Testis (tissue), 2 donors: ENCODE measurements at regions not wholly inside any gene's neighbourhood (a gene's known extent, or its start where the extent isn't known, plus 50 kb on each side); places are given as distances from the start of the nearest gene placed in this dataset.

Experiments used
- DNase-seq: peaks from one replicate; pipeline ENCODE4 v3.0.0-alpha.2; 2019
- H3K27ac ChIP-seq, 2 donors: fragments of 200-600 bp; sonication (generic); one replicate each; pipeline ENCODE4 v1.5.1; 2019
- H3K27me3 ChIP-seq: fragments of 200-600 bp; sonication (generic); one replicate; pipeline ENCODE4 v1.5.1; 2019
- H3K36me3 ChIP-seq: fragments of 200-600 bp; sonication (generic); one replicate; pipeline ENCODE4 v1.5.1; 2017; ENCODE audit warnings: low read depth; ENCODE audit errors: missing control alignments
- H3K4me1 ChIP-seq: fragments of 200-600 bp; sonication (generic); one replicate; pipeline ENCODE4 v1.5.1; 2019
- H3K4me3 ChIP-seq, 2 donors: fragments of 200-600 bp; sonication (generic); one replicate each; pipeline ENCODE4 v1.5.1; 2017 to 2019
- H3K9me3 ChIP-seq: fragments of 200-600 bp; sonication (generic); one replicate; pipeline ENCODE4 v1.5.1; 2017
- POLR2A ChIP-seq: fragments of 450-650 bp; IDR thresholded peaks from one replicate; pipeline ENCODE4 v1.6.1; 2017; ENCODE audit warnings: antibody characterized with exemption, mild to moderate bottlenecking, moderate library complexity
- WGBS, 2 donors: methylation state at CpG; one replicate each; pipeline ENCODE4 v1.1.5; 2018; 5-methylcytosine and 5-hydroxymethylcytosine counted together
- intact Hi-C: fragments of 100-400 bp; cut with DNase I; formaldehyde crosslinking; loops from one replicate; pipeline ENCODE4 v1.15.1; 2023; ENCODE audit warnings: low total_unique reads
- TF ChIP-seq, protein P1 (sequence below), 3 experiments: fragments of 450-650 bp in 2 of 3; fragments of 200-600 bp in 1 of 3; sonication (generic) in 1 of 3; IDR thresholded peaks; one replicate each; pipeline ENCODE4 v1.5.1; 2016 to 2019; ENCODE audit warnings: antibody characterized with exemption in 3 of 3, mild to moderate bottlenecking in 2 of 3, moderate library complexity in 1 of 3

DNA sequence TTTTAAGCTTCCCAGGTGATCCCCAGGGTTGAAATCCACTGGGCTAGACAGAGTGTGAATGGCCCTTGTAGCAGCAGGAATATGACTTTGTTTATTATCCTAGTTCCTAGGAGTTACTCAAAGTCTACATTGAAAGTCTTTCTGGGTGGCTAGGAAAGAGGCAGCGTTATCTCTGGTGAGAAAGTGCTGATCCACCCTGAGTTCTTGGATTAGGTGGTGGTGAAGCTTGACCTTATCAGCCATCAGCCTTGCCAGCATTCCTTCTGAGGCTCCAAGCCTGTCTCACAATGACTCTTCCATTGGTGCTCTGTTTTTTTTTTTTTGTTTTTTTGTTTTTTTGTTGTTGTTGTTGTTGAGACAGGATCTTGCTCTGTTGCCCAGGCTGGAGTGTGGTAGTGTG is 83.1 kb upstream of the CLCN4 start:
- H3K9me3 ChIP-seq: no peaks in the 10 kb centered on the region
- H3K4me3 ChIP-seq: no peak overlapping the region
- 83 to 86% methylated on average over 1 of the region's 1 CpG for WGBS, 2 donors
- no peaks in the 10 kb centered on the region for H3K27me3 ChIP-seq
- H3K27ac ChIP-seq: no peak overlapping the region
- DNase-seq: no peak
- TF ChIP-seq POLR2A: no peak
- TF ChIP-seq, protein P1, sequence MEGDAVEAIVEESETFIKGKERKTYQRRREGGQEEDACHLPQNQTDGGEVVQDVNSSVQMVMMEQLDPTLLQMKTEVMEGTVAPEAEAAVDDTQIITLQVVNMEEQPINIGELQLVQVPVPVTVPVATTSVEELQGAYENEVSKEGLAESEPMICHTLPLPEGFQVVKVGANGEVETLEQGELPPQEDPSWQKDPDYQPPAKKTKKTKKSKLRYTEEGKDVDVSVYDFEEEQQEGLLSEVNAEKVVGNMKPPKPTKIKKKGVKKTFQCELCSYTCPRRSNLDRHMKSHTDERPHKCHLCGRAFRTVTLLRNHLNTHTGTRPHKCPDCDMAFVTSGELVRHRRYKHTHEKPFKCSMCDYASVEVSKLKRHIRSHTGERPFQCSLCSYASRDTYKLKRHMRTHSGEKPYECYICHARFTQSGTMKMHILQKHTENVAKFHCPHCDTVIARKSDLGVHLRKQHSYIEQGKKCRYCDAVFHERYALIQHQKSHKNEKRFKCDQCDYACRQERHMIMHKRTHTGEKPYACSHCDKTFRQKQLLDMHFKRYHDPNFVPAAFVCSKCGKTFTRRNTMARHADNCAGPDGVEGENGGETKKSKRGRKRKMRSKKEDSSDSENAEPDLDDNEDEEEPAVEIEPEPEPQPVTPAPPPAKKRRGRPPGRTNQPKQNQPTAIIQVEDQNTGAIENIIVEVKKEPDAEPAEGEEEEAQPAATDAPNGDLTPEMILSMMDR (IDR thresholded peaks at IDR 0.05): no peak
- intact Hi-C loops: no loop called here
- H3K4me1 ChIP-seq: no peaks in the 10 kb centered on the region
- no peaks in the 10 kb centered on the region for H3K36me3 ChIP-seq

DNA sequence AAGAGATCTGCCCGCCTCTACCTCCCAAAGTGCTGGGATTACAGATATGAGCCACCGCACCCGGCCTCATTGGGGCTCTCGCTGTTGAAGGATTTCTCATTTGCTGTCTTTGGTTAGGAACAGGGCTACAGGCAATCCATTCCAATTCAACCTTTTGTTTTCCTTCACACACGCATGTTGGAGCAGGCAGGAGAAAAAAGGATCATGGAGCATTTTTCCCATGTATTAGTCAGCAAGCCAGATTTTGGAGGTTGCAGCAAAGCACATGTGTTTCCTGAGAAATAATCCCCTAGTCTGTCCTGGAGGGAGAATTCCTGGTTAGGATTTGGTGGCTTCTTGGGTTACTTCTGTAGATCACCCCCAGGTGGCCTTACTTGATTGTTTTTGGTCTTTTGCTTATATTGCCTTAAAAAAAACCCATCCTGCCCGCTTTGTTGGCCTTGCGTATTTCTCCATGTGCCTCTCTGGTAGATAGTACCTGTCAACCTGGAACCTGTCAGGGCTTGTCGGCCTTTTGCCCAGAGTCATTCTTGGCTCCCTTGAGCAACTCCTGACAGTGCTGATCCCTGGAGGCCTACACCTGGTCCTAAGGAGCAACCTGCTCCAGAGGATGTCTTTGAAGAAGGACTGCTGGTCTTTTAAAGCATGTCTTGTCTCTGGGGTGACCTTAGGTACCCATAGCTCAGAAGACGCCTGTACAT is 82.4 kb upstream of the CLCN4 start:
- TF ChIP-seq, protein P1 (IDR thresholded peaks at IDR 0.05): no peak
- no peak for TF ChIP-seq POLR2A
- WGBS, 2 donors: 84 to 94% methylated on average over 4 to 9 of the region's 9 CpGs
- Histone ChIP-seq H3K36me3 (no peaks in the 10 kb centered on the region), H3K27ac (no peak overlapping the region), H3K4me1 (no peaks in the 10 kb centered on the region), H3K9me3 (no peaks in the 10 kb centered on the region), H3K4me3 (no peak overlapping the region), H3K27me3 (no peaks in the 10 kb centered on the region)
- no peak for DNase-seq
- intact Hi-C loops: no loop called here

DNA sequence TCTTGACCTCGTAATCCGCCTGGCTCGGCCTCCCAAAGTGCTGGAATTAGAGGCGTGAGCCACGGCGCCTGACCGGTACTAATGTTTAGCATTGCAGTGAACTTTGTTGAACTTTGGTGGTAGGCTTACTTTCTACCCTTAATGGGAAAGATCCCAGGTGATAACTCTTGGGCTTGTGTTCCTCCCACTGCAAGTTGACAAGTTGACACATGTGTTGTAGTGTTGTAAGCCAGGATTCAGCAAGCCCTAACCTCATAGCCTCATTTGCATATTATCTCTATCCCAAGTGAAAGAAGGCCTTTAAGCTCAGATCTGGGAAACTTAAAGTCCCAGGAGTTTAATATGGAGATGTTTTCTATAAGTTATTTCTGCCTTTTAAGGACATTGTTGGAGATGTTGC is 80.0 kb upstream of the CLCN4 start:
- Histone ChIP-seq H3K27me3 (no peaks in the 10 kb centered on the region), H3K27ac (no peak overlapping the region), H3K4me1 (no peaks in the 10 kb centered on the region), H3K4me3 (no peak overlapping the region), H3K36me3 (no peaks in the 10 kb centered on the region), H3K9me3 (no peaks in the 10 kb centered on the region)
- intact Hi-C loops: no loop called here
- no peak for DNase-seq
- WGBS, 2 donors: 93 to 98% methylated on average over 7 of the region's 7 CpGs
- no peak for TF ChIP-seq POLR2A
- TF ChIP-seq, protein P1 (IDR thresholded peaks at IDR 0.05): no peak

DNA sequence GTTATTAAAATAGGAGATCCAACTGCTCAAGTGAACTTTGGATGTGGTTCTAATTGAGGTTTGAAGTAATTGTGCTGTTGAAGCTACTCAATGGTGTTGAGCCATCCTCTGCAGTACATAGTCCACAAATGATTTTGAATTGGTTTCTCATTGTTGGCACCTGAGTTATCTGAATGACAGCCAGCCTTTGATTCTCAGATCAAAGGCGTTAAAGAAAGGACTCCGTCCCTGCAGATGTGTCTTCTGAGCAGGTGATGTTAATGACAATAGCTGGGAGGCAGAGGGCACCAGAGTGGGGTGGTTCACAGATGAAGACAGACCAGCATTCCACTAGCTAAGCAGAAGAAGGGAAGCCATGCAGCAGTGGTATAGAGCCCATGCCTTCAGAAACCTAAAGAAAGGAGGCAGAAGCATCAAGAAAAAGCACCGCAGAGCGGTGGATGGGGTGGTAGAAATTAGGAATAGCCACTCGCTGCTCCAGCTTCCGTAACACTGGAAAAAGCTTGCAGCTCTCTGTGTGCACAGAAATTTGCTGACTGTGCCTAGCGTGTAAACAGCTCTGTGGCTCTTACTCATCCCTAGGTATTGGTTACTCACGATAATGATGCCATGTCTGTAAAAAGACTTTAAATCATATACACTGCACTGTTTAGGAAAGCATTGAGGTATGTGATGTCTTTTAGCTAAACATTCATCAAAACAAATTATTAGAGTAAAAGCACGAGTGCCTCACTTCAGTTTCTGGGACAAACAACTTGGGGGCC is 79.2 kb upstream of the CLCN4 start:
- DNase-seq: no peak
- WGBS, 2 donors: 92 to 94% methylated on average over 7 to 9 of the region's 9 CpGs
- H3K36me3 ChIP-seq: no peaks in the 10 kb centered on the region
- H3K4me1 ChIP-seq: no peaks in the 10 kb centered on the region
- TF ChIP-seq POLR2A: no peak
- TF ChIP-seq, protein P1 (IDR thresholded peaks at IDR 0.05): no peak
- intact Hi-C loops: no loop called here
- no peak overlapping the region for H3K27ac ChIP-seq
- H3K9me3 ChIP-seq: no peaks in the 10 kb centered on the region
- no peaks in the 10 kb centered on the region for H3K27me3 ChIP-seq
- H3K4me3 ChIP-seq: no peak overlapping the region
